HG03066 (cell line): ENCODE measurements at regions not wholly inside any gene's neighbourhood (a gene's known extent, or its start where the extent isn't known, plus 50 kb on each side); places are given as distances from the start of the nearest gene placed in this dataset.

Experiments used
- ATAC-seq: cut with Tn5 transposase; IDR thresholded peaks from one replicate; pipeline ENCODE4 v1.9.1; 2021; ENCODE audit warnings: low read depth; ENCODE audit not compliant: unreplicated experiment

GRCh38 chr15:98504998-98505397 lies 143.3 kb upstream of the IGF1R start:
- no peak for ATAC-seq

- no peak for ATAC-seq
Observed at GRCh38 chr15:98505611-98506031, 142.7 kb upstream of the IGF1R start.

DNA sequence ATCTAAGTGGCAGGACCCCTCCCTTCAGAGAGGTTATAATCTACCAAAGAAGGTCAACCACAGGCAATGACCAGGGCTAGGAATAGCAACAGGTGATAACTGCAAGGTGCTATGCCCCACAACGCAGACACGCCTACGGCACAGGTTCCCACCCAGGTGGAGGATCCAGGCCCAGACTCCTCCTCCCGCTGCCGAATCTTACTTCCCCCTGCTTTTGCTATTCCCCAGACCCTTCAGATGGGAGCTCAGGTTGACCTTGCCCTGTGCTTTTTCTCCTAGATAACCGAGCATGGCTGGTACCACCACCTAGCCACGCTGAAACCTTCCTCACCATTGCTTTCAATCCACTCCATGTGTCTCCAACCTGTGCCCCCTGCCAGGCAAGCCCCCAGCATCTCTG lies 142.2 kb upstream of the IGF1R start:
- ATAC-seq: no peak

DNA sequence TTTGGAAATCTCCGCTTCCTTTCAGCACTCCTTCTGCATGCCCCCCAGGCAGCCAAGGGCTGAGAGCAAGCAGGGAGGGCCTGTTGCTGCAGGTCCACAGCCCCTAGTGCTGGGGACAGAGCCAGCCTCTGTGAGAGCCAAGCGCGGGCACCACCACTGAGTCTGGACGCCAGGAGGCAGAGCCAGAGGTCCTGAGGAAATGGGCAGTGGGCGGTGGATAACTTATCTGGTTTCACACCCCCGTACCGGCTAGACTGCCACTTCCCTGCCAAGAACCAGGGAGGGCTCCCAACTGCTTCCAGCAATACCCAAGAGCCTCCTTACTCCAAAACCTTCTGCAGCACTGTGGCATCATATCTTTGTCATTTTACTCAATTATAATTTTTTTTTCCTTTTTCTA lies 141.6 kb upstream of the IGF1R start:
- no peak for ATAC-seq

GRCh38 chr15:98513428-98513986 lies 134.8 kb upstream of the IGF1R start:
- no peak for ATAC-seq

- ATAC-seq: no peak
Observed at GRCh38 chr15:98514034-98514622, 134.2 kb upstream of the IGF1R start.

- peak; percentile 85 for ATAC-seq
Observed at GRCh38 chr15:98518823-98519561, 129.3 kb upstream of the IGF1R start.

DNA sequence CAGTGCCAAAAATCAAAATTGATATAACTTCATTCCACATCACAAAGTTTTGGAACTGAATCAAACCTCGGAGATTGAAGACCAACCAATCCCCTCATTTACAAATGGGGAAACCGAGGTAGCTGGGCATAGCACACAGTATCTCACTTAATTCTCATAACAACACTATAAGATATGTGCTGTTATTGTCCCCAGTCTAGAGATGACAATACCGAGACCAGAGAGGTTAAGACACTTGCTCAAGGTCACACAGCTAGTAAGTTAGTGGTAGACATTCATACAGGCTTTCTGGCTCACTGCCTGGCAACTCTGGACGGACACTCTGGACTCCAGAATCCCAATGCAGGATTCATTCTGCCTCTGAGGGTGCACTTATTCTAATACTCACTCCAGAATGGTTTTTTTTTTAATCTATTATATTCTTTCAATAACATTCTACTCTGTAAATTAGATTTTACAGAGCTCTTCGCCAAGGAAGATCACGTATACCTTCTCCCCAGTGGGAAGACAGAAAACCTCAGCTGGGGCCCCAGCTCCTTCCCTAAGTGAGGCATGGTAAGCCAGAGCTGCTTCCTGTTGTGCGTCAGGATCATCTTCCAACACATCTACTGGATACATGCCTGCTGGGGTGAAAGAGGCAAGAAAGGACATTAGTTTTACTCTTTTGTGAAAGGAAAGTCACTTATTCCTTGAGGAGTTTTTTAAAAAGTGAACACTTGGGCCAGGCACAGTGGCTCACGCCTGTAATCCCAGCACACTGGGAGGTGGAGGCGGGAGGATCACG lies 128.4 kb upstream of the IGF1R start:
- no peak for ATAC-seq

DNA sequence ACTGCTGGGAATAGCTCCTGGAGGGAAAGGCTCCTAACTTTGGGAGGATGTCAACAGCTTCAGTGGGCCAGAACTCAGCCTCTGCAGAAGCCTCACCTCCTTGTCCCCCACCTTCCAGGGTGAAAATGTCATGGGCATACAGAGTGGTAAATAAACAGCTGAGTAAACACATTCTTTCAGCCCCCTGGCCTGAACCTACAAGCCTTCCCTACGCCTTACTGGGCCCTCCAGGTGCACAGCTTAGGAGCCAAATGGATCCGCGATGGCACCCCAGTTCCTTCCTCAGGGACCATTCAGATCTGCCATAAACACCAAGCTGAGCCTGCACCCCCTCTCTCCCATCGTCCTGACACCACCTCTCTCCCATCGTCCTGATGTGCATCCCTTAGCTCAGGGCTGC lies 126.2 kb upstream of the IGF1R start:
- no peak for ATAC-seq

DNA sequence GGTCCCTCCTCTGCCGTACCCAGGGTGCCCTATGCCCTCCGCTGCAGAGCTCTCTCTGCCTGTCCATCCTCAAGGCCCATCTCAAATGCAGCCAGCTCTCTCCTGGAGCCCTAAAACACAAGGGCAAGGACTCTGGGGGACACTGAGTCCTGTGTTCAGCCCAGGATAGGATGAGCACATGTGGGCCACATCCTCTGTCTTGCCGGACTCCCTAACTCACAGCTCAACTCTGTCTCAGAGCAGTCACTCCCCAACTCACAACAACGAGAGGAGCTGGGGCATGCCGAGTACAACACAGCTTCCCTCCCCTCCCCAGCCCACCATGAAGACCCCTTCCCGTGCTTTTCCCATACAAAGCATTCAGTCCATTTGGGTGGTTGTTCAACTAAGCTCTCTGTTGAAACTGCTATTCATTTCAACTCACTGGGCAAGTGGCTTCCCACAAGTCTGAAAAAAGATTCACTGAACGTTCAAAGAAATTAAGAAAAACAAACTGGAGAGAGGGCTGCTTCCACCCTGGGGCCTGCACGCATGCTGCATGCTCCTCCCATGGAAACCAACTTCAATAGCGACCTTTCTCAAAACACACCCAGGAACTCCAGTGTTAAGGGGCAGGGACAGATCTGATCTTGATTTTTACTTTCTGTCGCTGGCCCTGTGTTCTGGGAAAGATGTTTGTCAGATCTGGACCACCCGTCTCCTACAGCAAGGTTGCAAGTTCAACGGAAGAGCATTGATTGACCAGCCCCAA lies 124.3 kb upstream of the IGF1R start:
- ATAC-seq: no peak

DNA sequence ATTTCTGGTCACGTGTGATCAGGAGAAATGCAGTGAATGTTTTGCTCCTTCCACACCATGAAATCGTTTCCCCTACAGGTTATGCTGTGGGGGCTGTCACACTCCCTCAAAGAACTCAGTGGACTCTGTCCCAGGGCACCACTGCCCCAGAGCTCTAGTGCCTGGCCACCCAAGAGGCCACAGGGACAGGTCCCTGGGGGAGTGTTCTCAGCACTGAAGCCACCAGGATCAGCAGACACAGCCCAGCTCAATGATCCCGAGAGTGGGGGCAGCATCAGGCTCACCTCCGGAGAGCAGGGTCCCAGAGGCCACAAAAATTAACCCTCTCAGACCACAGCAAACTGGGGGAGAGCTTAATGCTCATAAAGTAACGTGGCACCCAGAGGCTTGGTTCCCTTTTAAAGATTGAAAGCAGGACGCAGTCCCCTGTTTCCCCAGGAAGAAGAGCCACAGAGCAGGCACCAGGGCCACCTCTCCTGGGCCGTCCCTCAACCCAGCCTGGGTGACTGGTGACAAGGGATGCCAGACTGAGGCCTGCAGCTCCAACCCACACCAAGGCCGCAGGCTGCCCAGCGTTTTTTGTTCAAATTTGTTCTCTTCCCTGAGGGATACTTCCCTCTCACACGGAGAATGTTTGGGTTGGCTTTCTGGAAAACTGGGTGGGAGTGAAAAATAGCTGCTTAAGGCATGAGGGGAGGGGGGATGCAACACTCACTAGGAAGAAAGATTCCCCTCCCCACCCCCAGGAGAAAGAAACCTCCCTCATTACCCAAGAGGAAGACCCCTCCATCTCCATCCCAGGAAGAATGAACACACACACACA lies 123.3 kb upstream of the IGF1R start:
- no peak for ATAC-seq

DNA sequence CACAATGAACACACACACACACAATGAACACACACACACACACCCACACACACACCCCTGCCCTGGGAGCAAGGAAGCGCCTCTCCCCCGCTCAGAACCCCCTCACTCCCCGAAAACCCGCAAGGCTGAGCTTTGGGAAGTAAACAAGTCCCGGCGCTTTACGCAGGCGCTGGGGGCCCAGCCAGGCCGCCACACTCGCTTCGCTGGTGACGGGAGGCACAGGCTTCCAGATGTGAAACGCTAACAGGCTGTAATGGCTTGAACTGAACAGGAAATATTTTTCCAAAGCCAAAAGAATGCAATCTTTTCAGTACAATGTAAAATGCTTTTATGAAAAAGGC lies 122.7 kb upstream of the IGF1R start:
- ATAC-seq: no peak

GRCh38 chr15:98526094-98526493 lies 122.2 kb upstream of the IGF1R start:
- ATAC-seq: no peak

- no peak for ATAC-seq
Observed at GRCh38 chr15:98528046-98528725, 120.2 kb upstream of the IGF1R start.

- no peak for ATAC-seq
Observed at GRCh38 chr15:98529205-98530145, 118.9 kb upstream of the IGF1R start.

DNA sequence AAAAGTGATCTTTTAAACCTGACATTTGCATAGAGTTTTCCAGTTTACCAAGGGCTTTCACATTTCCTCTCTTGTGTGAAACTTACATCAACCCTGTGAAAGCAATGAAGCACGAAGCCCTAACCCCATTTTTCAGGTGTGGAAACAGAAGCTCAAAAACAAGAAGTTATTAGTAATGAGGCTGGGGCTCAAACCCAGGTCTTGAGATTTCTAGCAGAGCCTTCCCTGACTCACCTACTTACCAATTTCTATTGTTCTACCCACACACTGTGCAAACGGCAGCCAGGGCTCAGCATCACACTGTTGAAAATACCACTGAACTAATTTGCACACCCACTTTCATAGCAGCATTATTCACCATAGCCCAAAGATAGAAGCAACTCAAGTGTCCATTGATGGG lies 117.8 kb upstream of the IGF1R start:
- ATAC-seq: no peak

GRCh38 chr15:98532063-98532462 lies 116.3 kb upstream of the IGF1R start:
- ATAC-seq: no peak

DNA sequence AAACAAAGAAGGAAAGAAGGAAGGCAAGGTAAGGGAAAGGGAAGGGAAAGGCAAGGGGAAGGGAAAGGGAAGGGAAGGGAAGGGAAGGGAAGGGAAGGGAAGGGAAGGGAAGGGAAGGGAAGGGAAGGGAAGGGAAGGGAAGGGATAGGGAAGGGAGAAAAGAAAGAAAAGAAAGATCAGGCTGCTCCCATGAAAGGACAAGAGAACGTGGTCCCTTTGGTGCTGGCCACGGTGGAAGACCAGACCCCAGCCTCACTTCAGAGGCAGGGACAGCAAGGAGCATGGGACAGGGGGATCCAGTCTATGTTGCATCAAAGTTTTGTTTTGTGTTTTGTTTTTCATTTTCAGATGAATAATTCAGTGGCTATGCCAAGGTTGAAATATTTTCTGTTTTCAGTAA lies 111.4 kb upstream of the IGF1R start:
- ATAC-seq: no peak
